Activated T-cell treated with anti-CD3 and anti-CD28 coated beads, Interleukin-2, amount 50 U/mL, for 72 hours (primary cell): ENCODE measurements at regions not wholly inside any gene's neighbourhood (a gene's known extent, or its start where the extent isn't known, plus 50 kb on each side); places are given as distances from the start of the nearest gene placed in this dataset.

Experiments used
- ATAC-seq, 2 donors: fragments of 150-1000 bp; cut with Tn5 transposase; replicated peaks in 1 of 2; 2 replicates each; pipeline ENCODE4 v1.10.0; 2021; ENCODE audit warnings: moderate library complexity in 2 of 2, mild to moderate bottlenecking in 1 of 2
- DNase-seq, 2 donors: peaks; one replicate each; pipeline ENCODE4 v3.0.0; 2021 to 2022; ENCODE audit warnings: mixed read lengths in 1 of 2
- H3K27ac Mint-ChIP-seq: one replicate; pipeline ENCODE4 v1.8.0; 2022; ENCODE audit warnings: mild to moderate bottlenecking, moderate library complexity, mixed read lengths
- H3K27me3 Mint-ChIP-seq: one replicate; pipeline ENCODE4 v1.8.0; 2022; ENCODE audit warnings: low read depth, mixed read lengths
- H3K36me3 Mint-ChIP-seq, 2 donors: one replicate each; pipeline ENCODE4 v1.8.0; 2022; ENCODE audit warnings: mixed read lengths in 2 of 2, mild to moderate bottlenecking in 1 of 2; ENCODE audit not compliant: insufficient read depth in 2 of 2
- H3K4me1 Mint-ChIP-seq: one replicate; pipeline ENCODE4 v1.8.0; 2022; ENCODE audit warnings: low read depth, mixed read lengths
- H3K4me3 Mint-ChIP-seq, 2 donors: one replicate each; pipeline ENCODE4 v1.8.0; 2022; ENCODE audit warnings: mild to moderate bottlenecking in 2 of 2, mixed read lengths in 2 of 2, moderate library complexity in 2 of 2
- H3K9me3 Mint-ChIP-seq, 2 donors: one replicate each; pipeline ENCODE4 v1.8.0; 2022; ENCODE audit warnings: mixed read lengths in 2 of 2

DNA sequence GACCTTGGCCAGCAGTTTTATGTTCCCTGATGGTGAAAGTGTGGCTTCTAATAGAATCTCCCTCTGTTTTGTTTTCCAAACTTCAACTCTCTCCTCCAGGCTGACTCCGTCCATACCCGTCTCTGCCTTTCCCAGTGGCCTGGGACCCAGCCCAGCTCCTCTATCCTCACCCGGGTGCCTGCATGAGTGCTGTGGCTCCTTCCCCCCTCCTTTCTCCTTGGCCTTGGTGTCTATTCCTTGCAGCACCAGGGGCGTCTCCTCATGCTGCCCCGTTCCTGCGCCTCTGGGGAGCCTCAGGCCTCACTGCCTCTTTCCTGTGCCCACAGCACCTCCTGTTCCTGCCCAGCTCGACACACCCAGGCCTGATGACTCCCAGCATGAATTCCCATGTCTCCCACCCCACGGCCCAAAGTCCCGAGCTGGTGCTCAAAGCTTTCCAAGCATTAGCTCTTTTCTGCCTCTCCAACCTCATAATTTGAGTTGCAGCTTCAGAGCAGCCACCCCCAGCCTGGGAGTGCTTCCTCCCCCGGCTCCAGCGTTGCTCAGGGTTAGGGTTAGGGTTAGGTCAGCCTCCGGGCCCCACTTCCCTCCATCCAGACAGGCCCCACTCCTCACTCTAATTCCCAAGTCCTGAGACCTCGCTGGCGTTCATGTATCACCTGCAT, 56.3 kb upstream of the AFDN start:
- no peaks in the 10 kb centered on the region for H3K9me3 Mint-ChIP-seq
- no peak overlapping the region for H3K4me3 Mint-ChIP-seq
- no peaks in the 10 kb centered on the region for H3K4me1 Mint-ChIP-seq
- DNase-seq, result no peak
- H3K27ac Mint-ChIP-seq, result no peak overlapping the region
- H3K36me3 Mint-ChIP-seq, result no peaks in the 10 kb centered on the region
- no peak for ATAC-seq
- H3K27me3 Mint-ChIP-seq, result peaks cover 16% of the 10 kb centered on the region

DNA sequence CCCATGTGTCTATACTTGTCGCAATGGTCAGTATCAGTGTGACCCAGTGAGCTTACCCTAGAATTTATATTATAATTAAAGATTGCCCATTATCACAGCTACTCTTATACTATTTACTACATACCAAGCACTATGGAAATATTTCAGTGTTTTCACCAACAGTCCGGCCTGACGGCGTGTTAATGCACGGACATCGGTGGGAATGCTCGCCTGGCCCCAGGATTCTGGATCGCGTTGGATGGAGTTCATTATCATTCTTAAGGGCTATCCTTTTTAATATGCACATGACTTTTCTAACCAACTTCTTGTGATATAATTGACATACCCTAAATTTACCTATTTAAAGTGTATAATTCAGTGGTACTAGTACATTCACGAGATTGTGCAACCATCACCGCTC, 51.8 kb upstream of the AFDN start:
- no peak for DNase-seq
- Mint-ChIP-seq H3K4me1 (no peaks in the 10 kb centered on the region), H3K36me3 (no peaks in the 10 kb centered on the region), H3K9me3 (no peaks in the 10 kb centered on the region), H3K27ac (no peak overlapping the region), H3K27me3 (peaks cover 23% of the 10 kb centered on the region), H3K4me3 (no peak overlapping the region)
- no peak for ATAC-seq

DNA sequence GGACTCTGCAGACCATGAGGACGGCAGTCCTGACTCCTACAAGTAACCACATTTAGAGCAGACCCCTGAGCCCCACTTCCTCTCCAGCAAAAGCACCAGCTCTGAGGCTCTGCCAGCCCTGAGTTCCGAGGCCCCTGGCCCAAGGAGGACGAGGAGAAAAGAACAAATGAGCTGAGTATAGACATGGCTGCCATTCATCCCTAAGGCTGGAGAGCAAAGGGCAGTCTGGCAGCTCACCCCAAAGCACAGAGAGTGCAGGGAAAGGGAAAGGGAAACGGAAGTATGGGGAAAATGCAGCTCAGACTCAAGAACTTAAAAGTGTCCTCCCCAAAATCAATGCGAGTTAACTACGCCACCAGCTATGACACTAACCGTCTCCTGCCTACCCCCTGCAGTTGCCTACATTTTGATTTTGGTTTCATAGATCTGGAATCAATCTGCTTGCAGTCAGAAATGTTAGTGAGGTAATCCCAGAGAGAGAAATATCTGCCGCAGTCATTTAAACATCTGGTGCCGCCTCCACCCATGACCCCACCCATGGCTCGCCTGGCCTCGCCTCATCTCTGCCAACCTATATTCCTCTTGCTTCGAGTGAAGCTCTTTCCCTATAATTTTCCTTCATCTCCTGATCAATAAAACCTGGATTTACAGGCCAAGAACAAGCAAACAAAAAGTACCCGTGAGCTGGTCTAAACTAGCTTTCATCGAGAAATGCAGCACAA, 49.6 kb upstream of the AFDN start:
- no peaks in the 10 kb centered on the region for H3K9me3 Mint-ChIP-seq
- H3K27me3 Mint-ChIP-seq, result peaks cover 17% of the 10 kb centered on the region
- H3K36me3 Mint-ChIP-seq, result no peaks in the 10 kb centered on the region
- DNase-seq (no peak), ATAC-seq (no peak)
- H3K4me1 Mint-ChIP-seq, result no peaks in the 10 kb centered on the region
- H3K27ac Mint-ChIP-seq, result no peak overlapping the region
- H3K4me3 Mint-ChIP-seq, result no peak overlapping the region
